Spleen (tissue), 11 donors: ENCODE measurements at regions not wholly inside any gene's neighbourhood (a gene's known extent, or its start where the extent isn't known, plus 50 kb on each side); places are given as distances from the start of the nearest gene placed in this dataset.

Source experiments
- DNase-seq: peaks from one replicate; pipeline ENCODE4 v3.0.0-alpha.2; 2020
- H3K27ac ChIP-seq, 8 donors: fragments of 200-600 bp; sonication (generic) in 7 of 8; 1 replicate in 4 of 8; 2 replicates in 4 of 8; pipeline versions ENCODE4 v1.5.0 to v1.8.0; 2016 to 2021; ENCODE audit warnings: inconsistent platforms in 4 of 8, mild to moderate bottlenecking in 4 of 8, moderate library complexity in 1 of 8
- H3K27me3 ChIP-seq, 7 donors: fragments of 200-600 bp; sonication (generic) in 6 of 7; replicated peaks in 1 of 7; 1 replicate in 4 of 7; 2 replicates in 3 of 7; pipeline versions ENCODE4 v1.5.0 to v1.8.0; 2016 to 2021; ENCODE audit warnings: inconsistent platforms in 3 of 7, mild to moderate bottlenecking in 1 of 7
- H3K36me3 ChIP-seq, 6 donors: fragments of 200-600 bp; sonication (generic) in 5 of 6; 1 replicate in 4 of 6; 2 replicates in 2 of 6; pipeline versions ENCODE4 v1.5.0 to v1.8.0; 2016 to 2021; ENCODE audit warnings: inconsistent platforms in 2 of 6
- H3K4me1 ChIP-seq, 6 donors: fragments of 200-600 bp; sonication (generic) in 5 of 6; 1 replicate in 3 of 6; 2 replicates in 3 of 6; pipeline versions ENCODE4 v1.5.0 to v1.8.0; 2016 to 2021; ENCODE audit warnings: inconsistent platforms in 3 of 6
- H3K4me3 ChIP-seq, 8 donors: fragments of 200-600 bp; sonication (generic) in 7 of 8; 1 replicate in 4 of 8; 2 replicates in 4 of 8; pipeline versions ENCODE4 v1.5.0 to v1.8.0; 2016 to 2021; ENCODE audit warnings: inconsistent platforms in 4 of 8, mild to moderate bottlenecking in 4 of 8, moderate library complexity in 2 of 8
- H3K9me3 ChIP-seq, 8 donors: fragments of 200-600 bp; sonication (generic) in 7 of 8; 1 replicate in 4 of 8; 2 replicates in 4 of 8; pipeline versions ENCODE4 v1.5.0 to v1.8.0; 2016 to 2021; ENCODE audit warnings: inconsistent platforms in 4 of 8
- CTCF ChIP-seq, 11 experiments: fragments of 200-600 bp in 7 of 11; fragments of 450-650 bp in 4 of 11; sonication (generic) in 4 of 11; IDR thresholded peaks in 8 of 11; conservative IDR thresholded peaks in 3 of 11; 1 replicate in 7 of 11; 2 replicates in 4 of 11; pipeline versions ENCODE4 v1.4.0 to v1.8.0; 2016 to 2021; ENCODE audit warnings: antibody characterized with exemption in 11 of 11, inconsistent platforms in 4 of 11, mild to moderate bottlenecking in 1 of 11
- POLR2A ChIP-seq, 3 donors: fragments of 450-650 bp; IDR thresholded peaks; one replicate each; pipeline ENCODE4 v1.5.1; 2017; ENCODE audit warnings: antibody characterized with exemption in 3 of 3, mild to moderate bottlenecking in 1 of 3
- POLR2AphosphoS5 ChIP-seq, 3 donors: sonication (generic); formaldehyde crosslinking; IDR thresholded peaks; one replicate each; pipeline ENCODE4 v1.5.1; 2017; ENCODE audit warnings: antibody characterized with exemption in 3 of 3
- WGBS, 5 donors: extraction: QIAGEN DNeasy Blood & Tissue Kit in 3 of 5; methylation state at CpG; one replicate each; pipeline versions ENCODE4 v1.1.5 to v1.1.7; 2013 to 2018; 5-methylcytosine and 5-hydroxymethylcytosine counted together
- intact Hi-C: fragments of 100-400 bp; cut with DNase I; formaldehyde crosslinking; loops from one replicate; pipeline ENCODE4 v1.15.0; 2023; ENCODE audit warnings: low total_unique reads
- donor health status: healthy with polysubstance abuse.
- donor health status: DM: no; HTN: no; CAD: no; lungs with moderate emphysema.
- donor health status: DM: no; HTN: no; CAD: no.
- donor health status: Bipolar disorder and iron deficiency.
- donor health status: healthy.
- donor health status: DM: no; HTN: no; CAD: no.
- donor health status: DM: yes; HTN: yes; CAD: no.

- peaks cover 0 to 5% (median 0%) of the 10 kb centered on the region in 7 donors for H3K27me3 ChIP-seq
- intact Hi-C loops = no loop called here
- no peak for DNase-seq
- peaks cover 0 to 7% (median 0%) of the 10 kb centered on the region in 8 donors for H3K9me3 ChIP-seq
- WGBS, 5 donors = 72 to 86% (median 85%) methylated on average over 12 to 13 of the region's 13 CpGs
- no peaks in the 10 kb centered on the region for H3K4me1 ChIP-seq
- TF ChIP-seq CTCF (IDR thresholded peaks at IDR 0.05 in 8 of 11, conservative IDR thresholded peaks at IDR 0.05 in 3 of 11) = no peak
- no peak for TF ChIP-seq POLR2AphosphoS5 (IDR thresholded peaks at IDR 0.05)
- no peak for TF ChIP-seq POLR2A (IDR thresholded peaks at IDR 0.05)
- H3K36me3 ChIP-seq = no peaks in the 10 kb centered on the region
- H3K27ac ChIP-seq = no peak overlapping the region
- no peak overlapping the region for H3K4me3 ChIP-seq
Observed at GRCh38 chr2:240284503-240285259, 144.2 kb upstream of the OTOS start.

- DNase-seq = no peak
- H3K27me3 ChIP-seq = no peaks in the 10 kb centered on the region
- WGBS, 5 donors = 69 to 100% (median 81%) methylated on average over 4 of the region's 4 CpGs
- H3K27ac ChIP-seq = no peak overlapping the region
- no peak for TF ChIP-seq CTCF (IDR thresholded peaks at IDR 0.05 in 8 of 11, conservative IDR thresholded peaks at IDR 0.05 in 3 of 11)
- TF ChIP-seq POLR2AphosphoS5 (IDR thresholded peaks at IDR 0.05) = no peak
- TF ChIP-seq POLR2A (IDR thresholded peaks at IDR 0.05) = no peak
- intact Hi-C loops = no loop called here
- peaks cover 0 to 7% (median 0%) of the 10 kb centered on the region in 8 donors for H3K9me3 ChIP-seq
- no peaks in the 10 kb centered on the region for H3K36me3 ChIP-seq
- no peaks in the 10 kb centered on the region for H3K4me1 ChIP-seq
- no peak overlapping the region for H3K4me3 ChIP-seq
Observed at GRCh38 chr2:240285725-240286124, 145.3 kb upstream of the OTOS start.

- Histone ChIP-seq H3K27me3 (no peaks in the 10 kb centered on the region), H3K36me3 (no peaks in the 10 kb centered on the region), H3K9me3 (peaks cover 0 to 7% (median 0%) of the 10 kb centered on the region in 8 donors), H3K27ac (no peak overlapping the region), H3K4me3 (no peak overlapping the region), H3K4me1 (no peaks in the 10 kb centered on the region)
- DNase-seq = no peak
- TF ChIP-seq POLR2AphosphoS5 (IDR thresholded peaks at IDR 0.05) = no peak
- no peak for TF ChIP-seq CTCF (IDR thresholded peaks at IDR 0.05 in 8 of 11, conservative IDR thresholded peaks at IDR 0.05 in 3 of 11)
- TF ChIP-seq POLR2A (IDR thresholded peaks at IDR 0.05) = no peak
- WGBS, 5 donors = 69 to 81% (median 77%) methylated on average over 6 of the region's 6 CpGs
- intact Hi-C loops = no loop called here
Observed at GRCh38 chr2:240286596-240286995, 146.1 kb upstream of the OTOS start.

DNA sequence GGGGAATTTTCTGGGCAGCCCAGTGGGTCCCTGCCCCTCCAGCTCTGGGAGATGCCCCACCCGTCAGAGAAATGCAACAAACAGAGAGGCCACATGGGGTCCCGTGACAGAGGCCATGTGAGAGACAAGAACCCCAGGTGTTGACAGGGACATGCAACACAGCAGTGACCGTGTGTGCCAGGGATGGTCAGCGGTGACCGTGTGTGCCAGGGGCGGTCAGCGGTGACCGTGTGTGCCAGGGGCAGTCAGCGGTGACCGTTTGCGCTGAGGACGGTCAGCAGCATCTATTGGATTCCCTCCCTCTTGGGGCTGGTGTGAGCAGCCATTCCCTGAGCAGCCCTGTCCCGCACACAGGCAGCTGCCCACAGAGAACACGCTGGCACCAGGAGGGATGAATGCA lies 146.6 kb upstream of the OTOS start:
- intact Hi-C loops = no loop called here
- no peak for TF ChIP-seq POLR2A (IDR thresholded peaks at IDR 0.05)
- TF ChIP-seq POLR2AphosphoS5 (IDR thresholded peaks at IDR 0.05) = no peak
- no peak for TF ChIP-seq CTCF (IDR thresholded peaks at IDR 0.05 in 8 of 11, conservative IDR thresholded peaks at IDR 0.05 in 3 of 11)
- no peaks in the 10 kb centered on the region for H3K27me3 ChIP-seq
- no peaks in the 10 kb centered on the region for H3K4me1 ChIP-seq
- H3K27ac ChIP-seq = no peak overlapping the region
- peaks cover 0 to 7% (median 0%) of the 10 kb centered on the region in 8 donors for H3K9me3 ChIP-seq
- DNase-seq = no peak
- no peak overlapping the region for H3K4me3 ChIP-seq
- no peaks in the 10 kb centered on the region for H3K36me3 ChIP-seq
- WGBS, 5 donors = 81 to 84% (median 83%) methylated on average over 14 of the region's 14 CpGs
